Right atrium auricular region (tissue), 2 donors: ENCODE measurements at regions not wholly inside any gene's neighbourhood (a gene's known extent, or its start where the extent isn't known, plus 50 kb on each side); places are given as distances from the start of the nearest gene placed in this dataset.

Experiments
- DNase-seq: peaks from one replicate; pipeline ENCODE4 v3.0.0-alpha.2; 2019; ENCODE audit warnings: low spot score
- H3K27ac ChIP-seq, 2 donors: fragments of 200-600 bp; sonication (generic); 1 replicate in 1 of 2; 2 replicates in 1 of 2; pipeline ENCODE4 v1.5.1; 2016 to 2019
- H3K27me3 ChIP-seq, 2 donors: fragments of 200-600 bp; sonication (generic); one replicate each; pipeline versions ENCODE4 v1.5.1 to v1.6.0; 2017 to 2019
- H3K36me3 ChIP-seq: fragments of 200-600 bp; sonication (generic); one replicate; pipeline ENCODE4 v1.5.1; 2016
- H3K4me1 ChIP-seq, 2 donors: fragments of 200-600 bp; sonication (generic); one replicate each; pipeline versions ENCODE4 v1.5.1 to v1.6.0; 2017 to 2019
- H3K4me3 ChIP-seq, 2 donors: fragments of 200-600 bp; sonication (generic); 1 replicate in 1 of 2; 2 replicates in 1 of 2; pipeline ENCODE4 v1.5.1; 2017 to 2019; ENCODE audit warnings: mild to moderate bottlenecking in 1 of 2, moderate library complexity in 1 of 2
- H3K9me3 ChIP-seq, 2 donors: fragments of 200-600 bp; sonication (generic); one replicate each; pipeline ENCODE4 v1.5.1; 2019
- TF ChIP-seq, protein P1 (sequence below), 2 donors: fragments of 200-600 bp; sonication (generic); IDR thresholded peaks; one replicate each; pipeline ENCODE4 v1.5.1; 2019; ENCODE audit warnings: antibody characterized with exemption in 2 of 2

DNA sequence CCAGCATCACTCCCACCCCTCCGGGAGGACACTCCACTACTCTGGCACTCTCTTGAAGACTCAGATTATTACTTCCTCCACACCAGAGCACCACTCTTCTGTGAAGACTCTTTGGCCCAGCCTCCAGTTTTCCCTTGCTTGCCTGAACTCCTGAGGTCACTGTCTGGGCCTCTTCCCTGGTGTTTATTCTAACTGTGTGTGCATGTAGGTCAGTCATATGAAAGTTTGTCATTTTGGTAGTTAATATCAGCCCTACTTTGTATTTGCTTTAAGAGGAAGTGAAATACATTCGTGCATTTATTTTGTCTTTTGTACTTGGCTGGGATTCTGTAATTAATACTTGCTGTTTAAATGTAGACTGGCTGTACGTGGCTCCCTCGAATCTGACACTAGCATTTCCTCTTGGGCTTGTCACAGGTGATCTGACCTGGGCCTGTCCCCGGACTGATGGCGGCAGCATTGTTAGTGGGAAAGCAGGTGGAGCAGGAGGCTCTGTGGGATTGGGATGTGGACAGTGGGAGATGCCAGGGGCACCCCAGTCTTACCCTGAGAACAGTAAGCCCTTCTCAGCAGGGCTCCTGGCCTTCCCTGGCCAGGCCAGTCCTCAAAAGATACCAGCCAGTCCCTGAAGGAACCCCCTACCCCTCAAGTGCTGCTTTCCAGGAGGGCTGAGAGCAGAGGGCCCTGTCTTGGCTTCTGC lies 350.5 kb downstream of the CDC5L start:
- H3K27ac ChIP-seq = no peak overlapping the region
- no peak for DNase-seq
- no peak overlapping the region for H3K4me3 ChIP-seq
- no peaks in the 10 kb centered on the region for H3K4me1 ChIP-seq
- TF ChIP-seq, protein P1, sequence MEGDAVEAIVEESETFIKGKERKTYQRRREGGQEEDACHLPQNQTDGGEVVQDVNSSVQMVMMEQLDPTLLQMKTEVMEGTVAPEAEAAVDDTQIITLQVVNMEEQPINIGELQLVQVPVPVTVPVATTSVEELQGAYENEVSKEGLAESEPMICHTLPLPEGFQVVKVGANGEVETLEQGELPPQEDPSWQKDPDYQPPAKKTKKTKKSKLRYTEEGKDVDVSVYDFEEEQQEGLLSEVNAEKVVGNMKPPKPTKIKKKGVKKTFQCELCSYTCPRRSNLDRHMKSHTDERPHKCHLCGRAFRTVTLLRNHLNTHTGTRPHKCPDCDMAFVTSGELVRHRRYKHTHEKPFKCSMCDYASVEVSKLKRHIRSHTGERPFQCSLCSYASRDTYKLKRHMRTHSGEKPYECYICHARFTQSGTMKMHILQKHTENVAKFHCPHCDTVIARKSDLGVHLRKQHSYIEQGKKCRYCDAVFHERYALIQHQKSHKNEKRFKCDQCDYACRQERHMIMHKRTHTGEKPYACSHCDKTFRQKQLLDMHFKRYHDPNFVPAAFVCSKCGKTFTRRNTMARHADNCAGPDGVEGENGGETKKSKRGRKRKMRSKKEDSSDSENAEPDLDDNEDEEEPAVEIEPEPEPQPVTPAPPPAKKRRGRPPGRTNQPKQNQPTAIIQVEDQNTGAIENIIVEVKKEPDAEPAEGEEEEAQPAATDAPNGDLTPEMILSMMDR (IDR thresholded peaks at IDR 0.05) = no peak
- H3K9me3 ChIP-seq = no peaks in the 10 kb centered on the region
- no peaks in the 10 kb centered on the region for H3K27me3 ChIP-seq
- no peaks in the 10 kb centered on the region for H3K36me3 ChIP-seq

DNA sequence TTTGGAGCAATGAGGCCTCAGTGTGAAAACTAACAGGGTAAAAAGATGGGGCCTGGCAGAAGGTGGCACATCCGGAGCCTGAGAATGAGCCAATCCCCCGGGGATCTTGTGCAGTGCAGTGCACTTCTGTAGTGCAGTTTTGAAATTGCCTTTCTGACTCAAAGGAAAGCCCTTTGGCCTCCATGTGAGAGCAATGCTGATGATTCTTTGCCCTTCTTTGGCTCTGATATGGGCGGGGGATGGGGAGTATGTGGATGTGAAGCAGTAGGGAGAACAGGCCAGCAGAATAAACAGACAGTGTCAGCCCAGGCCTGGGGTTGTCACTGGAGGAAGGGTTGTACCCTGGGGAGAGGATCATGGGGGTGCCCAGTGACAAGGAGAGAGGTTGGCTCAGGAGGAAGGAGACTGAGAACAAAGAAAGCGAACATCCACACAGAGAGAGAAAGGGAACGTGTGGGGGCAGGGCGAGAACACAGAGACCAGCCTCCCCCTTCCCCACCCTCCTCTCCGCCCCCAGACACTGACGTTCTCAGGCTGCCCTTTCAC lies 351.2 kb downstream of the CDC5L start:
- TF ChIP-seq, protein P1 (IDR thresholded peaks at IDR 0.05) = no peak
- Histone ChIP-seq H3K36me3 (no peaks in the 10 kb centered on the region), H3K4me3 (no peak overlapping the region), H3K9me3 (no peaks in the 10 kb centered on the region), H3K4me1 (no peaks in the 10 kb centered on the region), H3K27ac (no peak overlapping the region), H3K27me3 (no peaks in the 10 kb centered on the region)
- DNase-seq = no peak

DNA sequence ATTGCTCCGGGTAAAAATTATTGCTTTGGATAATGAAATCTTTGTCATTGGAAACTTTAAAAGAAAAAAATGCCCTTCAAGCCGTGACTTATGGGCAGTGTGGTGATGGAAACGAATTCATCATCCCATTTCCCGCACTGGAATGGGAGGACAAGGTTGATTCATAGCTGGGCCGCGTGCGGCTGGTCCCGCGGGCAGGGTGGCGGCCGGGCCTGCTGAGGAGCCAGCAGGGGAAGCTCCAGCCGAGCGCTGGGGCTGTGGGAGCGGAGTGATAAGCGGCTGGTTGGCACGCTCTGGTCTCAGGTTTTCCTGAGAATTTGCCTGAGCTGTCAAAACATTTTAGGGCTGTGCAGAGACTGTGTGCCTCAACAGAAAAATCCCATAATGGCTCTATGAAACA lies 351.7 kb downstream of the CDC5L start:
- no peaks in the 10 kb centered on the region for H3K9me3 ChIP-seq
- no peak overlapping the region for H3K4me3 ChIP-seq
- DNase-seq = no peak
- no peaks in the 10 kb centered on the region for H3K4me1 ChIP-seq
- no peaks in the 10 kb centered on the region for H3K36me3 ChIP-seq
- TF ChIP-seq, protein P1 (IDR thresholded peaks at IDR 0.05) = no peak
- no peak overlapping the region for H3K27ac ChIP-seq
- H3K27me3 ChIP-seq = no peaks in the 10 kb centered on the region

DNA sequence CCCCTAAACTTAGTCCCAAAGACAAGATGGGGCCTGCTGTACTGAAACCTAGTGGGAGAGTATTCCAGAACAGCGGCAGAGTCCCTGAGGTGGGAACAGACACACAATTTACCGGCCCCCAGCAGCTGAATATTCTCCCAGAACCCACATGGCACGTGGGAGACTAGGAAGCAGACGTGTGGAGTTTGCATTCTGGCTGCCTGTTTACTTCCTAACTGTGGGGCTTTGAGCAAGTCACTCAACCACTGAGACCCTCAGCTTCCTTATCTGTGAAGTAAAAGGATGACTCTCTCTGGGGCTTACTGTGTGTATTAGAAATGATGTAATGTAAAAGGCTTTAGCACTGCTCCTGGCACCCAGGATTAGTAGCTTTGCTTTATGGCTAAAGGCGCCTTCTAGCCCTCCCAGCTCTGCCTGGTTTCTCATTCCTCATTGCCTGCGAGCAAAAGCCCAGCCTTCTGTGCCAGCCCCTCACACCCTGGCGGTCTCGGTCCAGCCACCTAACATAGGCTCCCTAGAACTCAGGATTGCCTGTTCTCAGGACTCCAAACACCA lies 353.1 kb downstream of the CDC5L start:
- Histone ChIP-seq H3K4me3 (no peak overlapping the region), H3K27me3 (no peaks in the 10 kb centered on the region), H3K9me3 (peaks cover 0 to 4% of the 10 kb centered on the region in 2 donors), H3K4me1 (no peaks in the 10 kb centered on the region), H3K27ac (no peak overlapping the region), H3K36me3 (no peaks in the 10 kb centered on the region)
- TF ChIP-seq, protein P1 (IDR thresholded peaks at IDR 0.05) = no peak
- no peak for DNase-seq

DNA sequence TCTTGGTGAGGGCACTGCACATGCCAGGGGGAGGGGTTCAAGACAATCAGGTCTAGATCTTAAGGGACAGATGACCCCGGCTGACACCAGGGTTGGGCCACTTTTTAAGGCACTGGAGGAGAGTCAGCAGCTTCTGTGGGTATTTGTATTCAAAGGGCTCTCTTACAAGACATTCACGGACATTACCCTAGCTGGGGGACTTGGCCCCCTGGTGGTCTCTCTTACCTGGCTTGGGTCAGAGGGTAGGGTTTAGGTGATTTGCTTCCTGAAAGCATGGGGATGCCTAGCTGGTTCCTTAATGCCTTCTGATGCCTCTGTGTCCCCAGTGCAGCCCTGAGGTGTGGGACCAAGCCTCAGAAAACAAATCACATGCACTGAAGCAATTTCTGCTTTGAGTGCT lies 354.7 kb downstream of the CDC5L start:
- H3K27me3 ChIP-seq = no peaks in the 10 kb centered on the region
- H3K4me3 ChIP-seq = no peak overlapping the region
- no peaks in the 10 kb centered on the region for H3K4me1 ChIP-seq
- peaks cover 0 to 7% of the 10 kb centered on the region in 2 donors for H3K9me3 ChIP-seq
- TF ChIP-seq, protein P1 (IDR thresholded peaks at IDR 0.05) = no peak
- DNase-seq = no peak
- no peak overlapping the region for H3K27ac ChIP-seq
- no peaks in the 10 kb centered on the region for H3K36me3 ChIP-seq
